Retinal pigment epithelial cell (primary cell): ENCODE measurements at regions not wholly inside any gene's neighbourhood (a gene's known extent, or its start where the extent isn't known, plus 50 kb on each side); places are given as distances from the start of the nearest gene placed in this dataset.
"Not testable (repeated sequence)": the region's sequence is repeated elsewhere in the genome, so short reads cannot be mapped to it uniquely, and the experiment has no call there.

Source experiments
- DNase-seq: peaks from one replicate; pipeline ENCODE4 v3.0.0-alpha.2; 2010; ENCODE audit warnings: low read depth
- H3K4me3 ChIP-seq: 2 replicates; pipeline ENCODE4 v1.5.1; 2011; ENCODE audit warnings: mild to moderate bottlenecking, low read length, control low read depth, moderate library complexity
- TF ChIP-seq, protein P1 (sequence below): conservative IDR thresholded peaks from 2 replicates; pipeline ENCODE4 v1.5.1; 2011; ENCODE audit warnings: low read depth, low read length, control low read depth, inconsistent platforms

DNA sequence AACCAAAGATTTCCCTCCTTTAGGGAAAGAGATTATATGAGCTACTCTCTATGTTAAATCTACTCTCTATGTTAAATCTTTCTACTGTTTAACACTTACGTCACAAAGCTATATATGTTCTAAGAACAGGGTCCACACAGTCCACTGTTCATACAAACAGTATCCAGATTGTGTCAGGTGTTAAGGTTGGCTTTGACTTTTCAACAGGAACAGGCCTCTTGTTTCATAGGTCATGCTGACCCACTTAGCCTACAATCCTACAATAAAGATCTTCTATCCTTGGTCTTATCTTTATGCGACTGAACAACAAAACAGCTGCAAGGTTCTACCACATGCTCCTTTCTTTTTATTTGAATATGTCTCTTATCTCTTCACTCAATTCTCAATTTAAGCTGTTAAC, 134.9 kb downstream of the LTN1 start:
- no peak for DNase-seq
- H3K4me3 ChIP-seq = no peak overlapping the region
- TF ChIP-seq, protein P1, sequence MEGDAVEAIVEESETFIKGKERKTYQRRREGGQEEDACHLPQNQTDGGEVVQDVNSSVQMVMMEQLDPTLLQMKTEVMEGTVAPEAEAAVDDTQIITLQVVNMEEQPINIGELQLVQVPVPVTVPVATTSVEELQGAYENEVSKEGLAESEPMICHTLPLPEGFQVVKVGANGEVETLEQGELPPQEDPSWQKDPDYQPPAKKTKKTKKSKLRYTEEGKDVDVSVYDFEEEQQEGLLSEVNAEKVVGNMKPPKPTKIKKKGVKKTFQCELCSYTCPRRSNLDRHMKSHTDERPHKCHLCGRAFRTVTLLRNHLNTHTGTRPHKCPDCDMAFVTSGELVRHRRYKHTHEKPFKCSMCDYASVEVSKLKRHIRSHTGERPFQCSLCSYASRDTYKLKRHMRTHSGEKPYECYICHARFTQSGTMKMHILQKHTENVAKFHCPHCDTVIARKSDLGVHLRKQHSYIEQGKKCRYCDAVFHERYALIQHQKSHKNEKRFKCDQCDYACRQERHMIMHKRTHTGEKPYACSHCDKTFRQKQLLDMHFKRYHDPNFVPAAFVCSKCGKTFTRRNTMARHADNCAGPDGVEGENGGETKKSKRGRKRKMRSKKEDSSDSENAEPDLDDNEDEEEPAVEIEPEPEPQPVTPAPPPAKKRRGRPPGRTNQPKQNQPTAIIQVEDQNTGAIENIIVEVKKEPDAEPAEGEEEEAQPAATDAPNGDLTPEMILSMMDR = no peak

DNA sequence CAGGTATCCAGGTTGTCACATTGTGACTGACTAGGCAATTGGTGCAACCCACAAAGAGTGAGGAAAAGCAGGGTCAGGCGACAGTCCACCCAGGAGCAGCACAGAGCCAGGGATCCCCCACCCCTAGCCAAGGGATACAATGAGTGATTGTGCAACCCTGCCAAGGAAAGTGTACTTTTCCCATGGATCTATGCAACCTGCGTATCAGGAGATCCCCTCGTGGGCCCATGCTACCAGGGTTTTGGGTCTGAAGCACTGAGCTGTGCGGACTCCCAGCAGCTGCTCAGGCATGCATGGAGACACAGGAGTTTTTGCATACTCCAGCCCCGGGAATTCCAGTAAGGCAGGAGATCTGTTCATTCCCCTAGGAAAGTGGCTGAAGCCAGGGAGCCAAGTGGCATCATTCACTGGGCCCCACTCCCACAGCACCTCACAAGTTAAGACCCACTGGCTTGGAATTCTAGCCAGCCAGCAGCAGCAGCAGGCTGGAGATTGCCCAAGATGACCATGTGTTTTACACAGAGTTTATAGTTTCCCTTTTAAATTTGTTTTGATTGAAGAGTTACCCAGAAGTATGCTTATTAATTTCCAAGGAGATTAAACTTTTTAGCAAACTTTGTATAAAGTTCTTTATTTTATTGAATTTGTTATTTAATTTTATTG, 136.0 kb downstream of the LTN1 start:
- H3K4me3 ChIP-seq = no peak overlapping the region
- TF ChIP-seq, protein P1 = no peak
- DNase-seq = no peak

DNA sequence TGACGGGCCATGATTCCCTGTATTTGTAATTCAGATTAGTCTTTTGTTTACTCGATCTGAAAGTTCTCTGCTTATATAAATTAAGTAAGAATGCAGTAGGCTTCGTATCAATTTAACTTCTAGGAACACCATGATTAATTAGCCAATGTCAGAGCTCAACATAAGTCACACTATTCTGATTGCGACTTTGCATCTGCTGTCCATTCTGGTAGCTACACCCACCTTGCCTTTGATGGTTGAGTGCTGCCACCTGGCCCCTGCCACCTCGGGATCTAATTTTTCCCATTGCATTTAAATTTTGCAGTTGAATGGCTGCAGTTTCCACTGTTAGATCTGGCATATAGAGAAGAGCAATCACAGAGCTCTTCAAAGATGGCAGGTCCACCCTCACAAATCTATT, 140.0 kb downstream of the LTN1 start:
- no peak for DNase-seq
- TF ChIP-seq, protein P1 = no peak
- H3K4me3 ChIP-seq = no peak overlapping the region

DNA sequence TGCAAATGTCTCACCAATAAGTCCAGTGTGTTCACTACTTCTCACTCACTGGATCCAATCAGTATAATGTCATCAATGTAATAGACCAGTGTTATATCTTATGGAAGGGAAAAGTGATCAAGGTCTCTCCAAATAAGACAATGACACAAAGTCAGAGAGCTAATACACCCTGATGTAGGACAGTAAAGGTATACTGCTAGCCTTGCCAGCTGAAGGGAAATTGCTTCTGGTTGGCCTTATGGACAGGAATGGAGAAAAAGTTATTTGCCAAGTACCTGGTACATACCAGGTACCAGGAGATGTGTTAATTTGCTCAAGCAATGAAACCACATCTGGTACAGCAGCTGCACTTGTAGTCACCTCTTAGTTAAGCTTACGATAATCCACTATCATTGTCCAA, 141.0 kb downstream of the LTN1 start:
- TF ChIP-seq, protein P1 = no peak
- no peak overlapping the region for H3K4me3 ChIP-seq
- no peak for DNase-seq

DNA sequence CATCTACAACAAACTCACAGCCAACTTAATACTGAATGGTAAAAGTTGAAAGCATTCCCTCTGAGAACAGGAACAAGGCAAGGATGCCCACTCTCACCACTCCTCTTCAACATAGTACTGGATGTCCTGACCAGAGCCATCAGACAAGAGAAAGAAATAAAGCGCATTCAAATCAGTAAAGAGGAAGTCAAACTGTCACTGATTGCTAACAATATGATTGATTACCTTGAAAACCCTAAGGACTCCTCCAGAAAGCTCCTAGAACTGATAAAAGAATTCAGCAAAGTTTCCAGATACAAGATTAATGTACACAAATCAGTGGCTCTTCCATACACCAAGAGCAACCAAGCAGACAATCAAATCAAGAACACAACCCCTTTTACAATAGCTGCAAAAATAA, 153.4 kb downstream of the LTN1 start:
- H3K4me3 ChIP-seq, DNase-seq: not testable (repeated sequence)

DNA sequence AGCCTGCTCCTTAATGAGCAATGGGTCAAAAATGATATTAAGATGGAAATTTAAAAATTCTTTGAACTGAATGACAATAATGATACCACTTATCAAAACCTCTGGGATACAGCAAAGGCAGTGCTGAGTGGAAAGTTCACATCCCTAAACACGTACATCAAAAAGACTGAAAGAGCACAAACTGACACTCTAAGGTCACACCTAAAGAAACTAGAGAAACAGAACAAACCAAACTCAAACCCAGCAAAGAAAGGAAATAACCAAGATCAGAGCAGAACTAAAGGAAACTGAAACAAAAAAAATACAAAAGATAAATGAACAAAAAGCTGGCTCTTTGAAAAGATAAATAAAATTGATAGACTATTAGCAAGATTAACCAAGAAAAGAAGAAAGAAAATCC, 155.3 kb downstream of the LTN1 start:
- not testable (repeated sequence) for DNase-seq, H3K4me3 ChIP-seq

DNA sequence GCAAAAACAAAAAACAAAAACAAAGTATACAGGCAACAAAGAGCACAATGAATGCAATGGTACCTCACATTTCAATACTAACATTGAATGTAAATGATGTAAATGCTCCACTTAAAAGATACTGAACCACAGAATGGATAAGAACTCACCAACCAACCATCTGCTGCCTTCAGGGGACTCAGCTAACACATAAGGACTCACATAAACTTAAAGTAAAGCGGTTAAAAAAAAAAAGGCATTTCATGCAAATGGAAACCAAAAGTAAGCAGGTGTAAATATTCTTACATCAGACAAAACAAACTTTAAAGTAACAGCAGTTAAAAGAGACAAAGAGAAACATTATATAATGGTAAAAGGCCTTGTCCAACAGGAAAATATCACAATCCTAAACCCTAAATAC, 156.1 kb downstream of the LTN1 start:
- DNase-seq, H3K4me3 ChIP-seq: not testable (repeated sequence)

DNA sequence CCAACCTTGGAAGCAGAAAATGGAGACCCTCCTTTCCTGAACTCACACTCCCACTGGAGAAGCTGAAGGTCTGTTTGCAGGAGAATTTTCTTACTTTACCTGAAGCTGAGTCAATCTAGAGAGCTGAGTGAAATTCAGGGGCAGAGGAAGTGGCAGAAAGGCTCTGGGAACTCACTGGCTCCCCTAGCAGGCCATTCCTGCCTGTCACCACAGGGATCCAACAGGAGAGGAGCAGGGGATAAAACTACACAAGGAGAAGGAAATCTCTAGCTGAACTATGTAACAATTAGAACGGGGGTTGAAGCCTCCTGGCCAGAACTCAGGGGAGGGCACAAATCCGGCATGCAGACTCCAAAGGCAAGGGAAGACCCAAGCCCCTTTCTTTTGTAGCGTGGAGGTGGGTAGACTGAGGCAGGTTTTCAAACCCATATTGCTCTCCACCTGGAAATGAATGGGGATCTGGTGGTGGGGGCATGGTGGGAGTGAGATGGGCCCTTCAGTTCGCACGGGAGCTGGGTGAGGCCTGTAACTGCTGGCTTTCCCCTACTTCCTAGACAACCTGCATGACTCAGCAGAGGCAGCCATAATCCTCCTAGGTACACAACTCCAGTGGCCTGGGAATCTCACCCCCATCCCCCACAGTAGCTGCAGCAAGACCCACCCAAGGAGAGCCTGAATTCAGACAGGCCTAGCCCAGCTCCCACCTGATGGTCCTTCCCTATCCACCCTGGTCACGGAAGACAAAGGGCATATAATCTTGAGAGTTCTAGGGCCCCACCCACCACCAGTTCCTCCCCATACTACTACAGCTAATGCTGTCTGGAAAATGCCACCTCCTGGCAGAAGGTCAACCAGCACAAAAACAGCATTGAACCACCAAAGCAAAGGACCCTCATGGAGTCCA, 158.1 kb downstream of the LTN1 start:
- no peak for DNase-seq
- H3K4me3 ChIP-seq = no peak overlapping the region
- TF ChIP-seq, protein P1 = no peak
